GM21423 (cell line): ENCODE measurements at regions not wholly inside any gene's neighbourhood (a gene's known extent, or its start where the extent isn't known, plus 50 kb on each side); places are given as distances from the start of the nearest gene placed in this dataset.

ENCODE experiments used
- ATAC-seq: cut with Tn5 transposase; IDR thresholded peaks from one replicate; pipeline ENCODE4 v1.9.1; 2021; ENCODE audit warnings: mild to moderate bottlenecking, moderate library complexity; ENCODE audit not compliant: unreplicated experiment

- no peak for ATAC-seq
These were observed 435.1 kb upstream of the MARCKS start for GRCh38 chr6:113421997-113422396.

- ATAC-seq: no peak
These were observed 433.2 kb upstream of the MARCKS start for GRCh38 chr6:113423956-113424355.

DNA sequence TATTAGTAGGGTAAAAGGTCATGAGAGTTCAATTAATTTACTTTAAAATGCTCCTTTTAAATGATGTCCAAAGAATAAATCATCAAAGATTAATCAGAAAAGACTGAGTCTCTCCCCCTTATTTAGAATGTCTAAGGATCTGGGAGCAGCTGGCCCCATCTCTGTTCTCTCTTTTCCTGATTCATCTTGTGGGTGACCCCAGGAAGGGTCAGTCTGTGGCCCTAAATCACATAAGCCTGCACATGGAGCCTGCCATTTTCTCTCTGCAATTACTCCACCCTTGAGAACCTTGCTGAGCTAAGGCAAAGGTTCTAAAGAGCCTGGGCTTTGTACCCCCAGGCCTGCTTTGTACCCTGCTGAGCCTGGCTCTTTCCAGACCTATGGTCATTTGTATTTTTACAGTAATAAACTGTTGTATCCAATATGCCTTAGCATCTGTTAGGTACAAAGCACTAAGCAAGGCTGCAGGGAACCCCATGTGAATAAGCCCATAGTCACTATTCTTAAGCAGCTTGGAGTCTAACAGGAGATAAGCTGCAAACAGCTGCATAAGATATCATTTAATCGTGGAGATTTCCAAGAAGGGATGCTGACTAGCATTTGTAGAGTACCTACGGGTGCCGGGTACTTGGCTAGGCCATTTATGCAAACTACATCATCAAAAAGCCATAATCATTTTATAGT lies 431.0 kb upstream of the MARCKS start:
- no peak for ATAC-seq

- no peak for ATAC-seq
These were observed 429.5 kb upstream of the MARCKS start for GRCh38 chr6:113427617-113428016.

GRCh38 chr6:113428702-113429101 lies 428.4 kb upstream of the MARCKS start:
- ATAC-seq: no peak

GRCh38 chr6:113432521-113433334 lies 424.4 kb upstream of the MARCKS start:
- ATAC-seq: no peak

DNA sequence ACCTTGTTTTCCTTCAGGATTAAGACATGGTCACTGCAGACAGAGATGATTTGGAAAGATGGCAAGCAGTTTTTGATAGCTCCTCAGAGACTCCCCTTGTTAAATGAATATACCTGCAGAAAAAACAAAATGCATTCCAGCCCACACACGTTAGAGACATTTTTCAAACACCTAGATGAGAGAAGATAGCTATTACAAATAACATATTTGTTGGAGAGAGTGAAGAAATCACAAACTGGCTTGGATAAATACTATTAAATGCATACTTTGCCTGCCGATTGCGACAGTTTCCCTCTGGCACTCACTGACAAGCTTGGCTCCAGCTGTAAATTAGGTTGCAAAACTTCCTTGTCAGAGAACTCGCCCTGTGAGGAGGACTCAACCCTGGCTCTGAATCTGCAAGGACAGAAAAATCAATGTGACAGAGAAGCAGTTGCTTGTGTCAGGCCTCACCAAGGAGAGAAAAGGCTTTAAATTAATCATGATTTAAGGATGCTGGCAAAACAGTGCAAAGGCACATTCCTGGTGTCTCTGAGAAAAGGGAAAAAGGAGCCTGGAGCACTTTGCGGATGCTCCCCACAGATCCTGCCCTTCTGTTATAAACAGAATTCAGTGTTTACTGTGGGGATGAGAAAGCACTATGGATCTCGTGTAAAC lies 423.7 kb upstream of the MARCKS start:
- ATAC-seq: no peak

GRCh38 chr6:113434641-113435040 lies 422.5 kb upstream of the MARCKS start:
- no peak for ATAC-seq

DNA sequence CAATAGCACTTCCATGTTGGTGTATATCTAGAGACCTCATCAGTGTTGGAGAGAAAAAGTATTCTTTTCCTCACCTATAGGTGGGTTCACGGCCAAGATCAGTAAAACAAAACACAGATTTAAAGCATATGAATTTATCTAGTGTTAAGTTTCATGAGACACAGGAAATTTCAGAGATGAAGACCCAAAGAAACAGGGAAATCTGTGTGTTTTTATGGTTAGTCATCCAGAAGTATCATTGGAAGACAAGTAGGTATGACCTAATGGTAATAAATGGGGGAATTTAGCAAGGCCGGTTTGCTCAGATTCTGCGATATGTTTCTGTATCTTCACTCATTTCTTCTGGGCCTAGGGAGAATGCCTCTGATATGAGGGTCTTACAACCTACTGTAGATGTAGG lies 419.6 kb upstream of the MARCKS start:
- ATAC-seq: no peak

DNA sequence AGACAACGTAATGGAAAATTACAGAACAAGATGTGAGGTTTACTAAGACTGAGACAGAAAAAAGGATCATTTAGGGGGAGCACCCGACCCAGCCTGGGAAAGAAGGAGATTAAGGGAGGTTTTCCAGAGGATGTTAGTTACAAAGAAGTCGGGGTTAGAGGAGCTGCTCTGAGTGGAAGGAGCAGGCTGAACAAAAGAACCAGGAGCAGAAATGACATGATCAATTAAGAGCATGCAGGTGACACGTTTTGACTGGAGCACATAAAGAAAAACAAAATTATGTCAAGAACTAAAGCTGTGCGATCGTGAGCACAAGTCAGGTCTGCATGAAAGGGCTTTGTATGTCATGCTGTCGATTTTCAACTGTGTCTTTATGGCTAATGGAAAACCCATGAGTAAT lies 417.3 kb upstream of the MARCKS start:
- no peak for ATAC-seq

GRCh38 chr6:113442040-113442439 lies 415.1 kb upstream of the MARCKS start:
- no peak for ATAC-seq

DNA sequence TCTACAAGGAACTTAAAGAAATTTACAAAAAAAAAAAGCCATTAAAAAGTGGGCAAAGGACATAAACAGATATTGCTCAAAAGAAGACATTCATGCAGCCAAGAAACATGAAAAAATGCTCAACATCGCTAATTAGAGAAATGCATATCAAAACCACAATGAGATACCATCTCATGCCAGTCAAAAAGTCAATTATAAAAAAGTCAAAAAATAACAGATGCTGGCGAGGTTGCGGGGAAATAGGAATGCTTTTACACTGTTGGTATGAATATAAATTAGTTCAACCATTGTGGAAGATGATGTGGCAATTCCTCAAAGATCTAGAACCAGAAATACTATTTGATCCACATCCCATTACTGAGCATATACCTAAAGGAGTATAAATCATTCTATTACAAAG lies 411.9 kb upstream of the MARCKS start:
- no peak for ATAC-seq

GRCh38 chr6:113447088-113447831 lies 409.9 kb upstream of the MARCKS start:
- ATAC-seq: no peak

GRCh38 chr6:113449051-113449450 lies 408.1 kb upstream of the MARCKS start:
- ATAC-seq: no peak

- no peak for ATAC-seq
These were observed 407.1 kb upstream of the MARCKS start for GRCh38 chr6:113450061-113450465.

- no peak for ATAC-seq
These were observed 406.1 kb upstream of the MARCKS start for GRCh38 chr6:113451049-113451448.

- no peak for ATAC-seq
These were observed 399.9 kb upstream of the MARCKS start for GRCh38 chr6:113457198-113457597.

GRCh38 chr6:113457751-113458150 lies 399.4 kb upstream of the MARCKS start:
- no peak for ATAC-seq

- no peak for ATAC-seq
These were observed 398.7 kb upstream of the MARCKS start for GRCh38 chr6:113458368-113459010.

GRCh38 chr6:113461153-113461932 lies 395.8 kb upstream of the MARCKS start:
- ATAC-seq: no peak
